Middle frontal gyrus (tissue), 1 donor: ENCODE measurements at regions not wholly inside any gene's neighbourhood (a gene's known extent, or its start where the extent isn't known, plus 50 kb on each side); places are given as distances from the start of the nearest gene placed in this dataset.
"Not testable (repeated sequence)": the region's sequence is repeated elsewhere in the genome, so short reads cannot be mapped to it uniquely, and the experiment has no call there.

Source experiments
- DNase-seq: peaks from one replicate; pipeline ENCODE4 v3.0.0-alpha.2; 2015; ENCODE audit warnings: low spot score; ENCODE audit errors: extremely low spot score

DNA sequence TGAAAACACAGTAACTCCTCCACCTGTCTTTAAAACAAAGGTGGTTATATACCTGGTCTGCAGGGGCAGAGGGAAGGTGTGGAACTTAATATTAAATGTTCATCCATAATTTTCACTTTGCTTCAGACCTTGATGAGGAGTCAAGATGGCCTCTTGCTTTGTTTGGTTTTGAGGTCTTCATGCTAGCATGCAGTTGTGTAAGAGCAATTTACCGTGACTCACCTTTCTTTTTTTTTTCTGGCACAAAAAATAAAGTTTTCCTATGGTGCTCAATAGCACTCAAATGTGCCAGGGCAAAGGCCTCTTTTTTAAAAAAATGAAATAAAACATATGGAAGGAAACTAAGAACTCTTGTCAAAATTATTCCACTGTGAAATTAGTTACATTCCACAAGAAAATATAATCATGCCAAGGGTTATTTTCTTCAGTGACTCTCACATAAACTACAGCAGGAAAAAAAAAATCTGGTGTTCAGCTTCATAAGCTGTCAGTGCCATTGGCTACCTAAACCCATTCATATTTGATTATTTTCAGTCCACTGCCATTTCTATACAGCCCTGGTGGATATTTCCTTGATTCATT, 128.2 kb downstream of the SLC7A11 start:
- no peak for DNase-seq

DNA sequence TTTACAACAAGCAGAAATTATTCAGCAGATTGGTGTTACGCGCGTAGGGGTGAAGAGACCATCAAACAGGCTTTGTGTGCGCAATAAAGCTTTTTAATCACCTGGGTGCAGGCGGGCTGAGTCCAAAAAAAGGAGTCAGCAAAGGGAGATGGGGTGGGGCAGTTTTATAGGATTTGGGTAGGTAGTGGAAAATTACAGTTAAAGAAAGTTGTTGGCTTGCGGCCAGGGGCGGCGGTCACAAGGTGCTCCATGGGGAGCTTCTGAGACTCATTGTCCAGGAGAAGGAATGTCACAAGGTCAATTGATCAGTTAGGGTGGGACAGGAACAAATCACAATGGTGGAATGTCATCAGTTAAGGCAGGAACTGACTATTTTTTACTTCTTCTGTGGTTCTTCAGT, 129.3 kb downstream of the SLC7A11 start:
- not testable (repeated sequence) for DNase-seq

- DNase-seq = no peak
These were observed 129.8 kb downstream of the SLC7A11 start for GRCh38 chr4:138112389-138112788.

DNA sequence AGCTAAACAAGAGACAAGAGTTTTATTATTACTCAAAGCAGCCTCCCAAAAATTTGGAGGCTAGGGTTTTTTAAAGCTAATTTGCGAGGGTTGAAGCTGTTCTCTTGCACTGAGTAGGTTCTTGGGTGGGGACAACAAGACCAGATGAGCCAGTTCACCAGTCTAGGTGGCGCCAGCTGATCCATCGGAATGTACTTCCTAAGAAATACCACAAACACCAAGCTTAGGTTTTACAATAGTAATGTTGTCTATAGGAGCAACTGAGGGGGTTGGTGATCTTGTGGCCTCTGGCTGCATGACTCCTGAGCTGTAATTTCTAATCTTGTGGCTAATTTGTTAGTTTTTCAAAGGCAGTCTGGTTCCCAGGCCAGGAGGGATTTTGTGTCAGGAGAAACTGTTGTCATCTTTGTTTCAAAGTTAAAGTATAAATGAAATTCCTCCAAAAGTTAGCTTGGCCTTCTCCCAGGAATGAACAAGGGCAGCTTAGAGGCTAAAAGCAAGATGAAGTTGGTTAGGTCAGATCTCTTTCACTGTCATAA, 130.6 kb downstream of the SLC7A11 start:
- DNase-seq = no peak

DNA sequence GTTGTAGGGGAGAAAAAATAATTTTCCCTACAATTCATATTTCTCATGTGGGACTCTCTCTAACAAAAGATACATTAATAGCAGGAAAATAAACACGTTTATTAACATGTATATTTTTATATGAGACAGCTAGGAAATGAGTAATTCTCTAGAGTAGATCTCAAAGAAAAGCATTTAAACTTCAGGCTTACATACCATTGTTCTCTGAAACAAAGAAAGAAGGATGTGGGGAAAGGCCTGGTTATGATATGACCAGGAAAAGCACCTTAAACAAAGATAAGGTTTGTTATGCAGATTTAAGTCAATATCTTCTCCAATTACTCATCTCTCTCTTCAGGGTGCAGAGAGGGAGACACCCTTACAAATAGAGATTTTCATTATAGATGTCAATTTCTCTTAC, 131.3 kb downstream of the SLC7A11 start:
- DNase-seq = no peak

DNA sequence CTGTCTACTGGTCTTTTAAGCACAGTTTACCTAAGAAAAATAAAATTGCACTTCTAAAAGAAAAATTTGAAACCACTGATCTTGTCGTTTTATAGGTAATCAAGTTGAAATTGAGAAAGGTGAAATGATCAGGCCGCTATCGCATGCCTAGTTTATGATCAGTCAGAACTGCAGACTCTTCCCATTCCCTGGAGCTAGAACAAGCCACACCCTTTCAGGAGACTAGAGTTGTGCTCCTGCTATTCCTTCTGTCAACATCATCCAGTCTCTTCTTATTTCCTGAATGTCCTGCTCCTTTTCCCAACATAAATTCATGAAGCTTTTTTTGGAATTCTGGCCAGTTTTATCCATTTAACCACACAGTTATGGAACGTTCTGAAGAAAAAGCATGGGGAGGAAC, 135.1 kb downstream of the SLC7A11 start:
- no peak for DNase-seq

DNA sequence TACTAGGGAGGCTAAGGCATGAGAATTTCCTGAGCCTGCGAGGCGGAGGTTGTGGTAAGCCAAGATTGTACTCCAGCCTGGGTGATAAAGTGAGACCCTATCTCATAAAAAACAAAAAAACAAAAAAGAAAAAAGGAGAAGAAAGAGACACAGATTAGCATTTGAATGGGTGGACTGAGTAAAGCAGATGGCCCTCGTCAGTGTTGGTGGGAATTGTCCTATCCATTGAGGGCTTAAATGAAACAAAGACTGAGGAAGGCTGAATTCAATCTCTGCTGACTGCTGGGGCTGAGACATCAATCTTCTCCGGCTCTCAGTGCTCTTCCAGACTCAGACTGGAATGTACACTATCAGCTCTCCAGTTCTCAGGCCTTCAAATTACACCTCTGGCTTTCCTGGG, 136.8 kb downstream of the SLC7A11 start:
- no peak for DNase-seq

DNA sequence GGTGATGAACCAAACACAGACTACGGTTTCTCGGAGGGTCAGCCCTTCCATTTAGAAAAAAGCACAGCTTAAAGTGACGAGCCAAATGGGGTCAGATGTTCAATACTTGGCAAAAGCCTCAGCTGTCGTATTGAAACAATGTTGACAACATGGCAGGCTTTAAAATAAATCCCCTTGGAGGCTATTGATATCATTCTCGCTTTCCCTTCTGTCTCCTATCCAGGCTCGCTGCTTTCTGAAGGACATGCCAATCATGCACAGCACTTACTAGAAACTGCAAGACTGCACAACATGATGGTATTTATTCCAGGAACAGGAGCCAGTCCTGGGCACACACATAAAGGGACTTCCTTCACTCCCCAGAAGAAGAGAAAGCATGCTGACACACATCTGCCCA, 137.9 kb downstream of the SLC7A11 start:
- DNase-seq = no peak

DNA sequence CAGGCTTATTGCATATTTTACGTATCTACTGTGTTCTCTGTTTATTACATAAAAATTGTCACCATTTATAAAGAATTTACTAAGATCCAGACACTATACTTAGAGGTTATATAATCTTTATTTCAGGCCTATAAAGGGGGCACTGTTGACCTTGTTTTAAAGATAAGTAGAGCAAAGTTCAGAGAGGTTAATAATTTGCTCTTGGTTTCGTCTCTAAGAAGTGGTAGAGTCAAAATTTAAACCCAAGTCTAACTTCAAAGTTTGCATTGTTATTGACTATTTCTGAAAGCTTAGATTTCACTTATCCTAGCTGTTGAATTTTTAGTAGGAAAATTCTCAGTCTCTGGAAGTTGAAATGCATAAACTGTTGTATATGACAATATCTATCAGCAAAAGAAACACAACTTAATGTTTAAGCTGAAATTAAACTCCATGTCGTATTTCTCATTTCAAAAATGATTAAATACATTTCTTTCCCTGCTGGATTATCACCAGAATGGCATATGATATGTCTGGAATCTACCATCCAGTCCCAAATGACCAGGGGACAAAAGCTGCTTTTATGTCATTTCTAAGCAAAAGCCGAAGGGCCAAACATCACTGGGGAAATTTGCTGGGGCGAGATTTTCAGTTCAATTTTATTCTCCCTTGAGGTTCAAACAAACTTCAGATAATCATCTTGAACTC, 138.4 kb downstream of the SLC7A11 start:
- DNase-seq = no peak

DNA sequence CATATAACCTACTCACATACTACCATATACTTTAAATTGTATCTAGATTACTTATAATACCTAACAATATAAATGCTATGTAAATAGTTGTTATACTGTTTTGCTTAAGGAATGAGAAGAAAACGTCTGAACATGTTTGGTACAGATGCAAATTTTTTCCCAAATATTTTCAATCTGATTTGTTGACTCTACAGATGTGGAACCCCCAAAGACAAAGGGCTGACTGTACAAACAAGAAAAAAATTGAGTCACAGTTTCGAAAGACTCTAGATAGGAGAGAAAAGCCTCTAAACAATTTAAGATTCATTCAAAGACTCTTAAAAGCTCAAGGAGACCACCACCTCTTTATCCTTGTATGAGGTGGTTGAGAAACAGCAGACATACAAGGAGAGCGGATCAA, 142.8 kb downstream of the SLC7A11 start:
- DNase-seq = no peak

DNA sequence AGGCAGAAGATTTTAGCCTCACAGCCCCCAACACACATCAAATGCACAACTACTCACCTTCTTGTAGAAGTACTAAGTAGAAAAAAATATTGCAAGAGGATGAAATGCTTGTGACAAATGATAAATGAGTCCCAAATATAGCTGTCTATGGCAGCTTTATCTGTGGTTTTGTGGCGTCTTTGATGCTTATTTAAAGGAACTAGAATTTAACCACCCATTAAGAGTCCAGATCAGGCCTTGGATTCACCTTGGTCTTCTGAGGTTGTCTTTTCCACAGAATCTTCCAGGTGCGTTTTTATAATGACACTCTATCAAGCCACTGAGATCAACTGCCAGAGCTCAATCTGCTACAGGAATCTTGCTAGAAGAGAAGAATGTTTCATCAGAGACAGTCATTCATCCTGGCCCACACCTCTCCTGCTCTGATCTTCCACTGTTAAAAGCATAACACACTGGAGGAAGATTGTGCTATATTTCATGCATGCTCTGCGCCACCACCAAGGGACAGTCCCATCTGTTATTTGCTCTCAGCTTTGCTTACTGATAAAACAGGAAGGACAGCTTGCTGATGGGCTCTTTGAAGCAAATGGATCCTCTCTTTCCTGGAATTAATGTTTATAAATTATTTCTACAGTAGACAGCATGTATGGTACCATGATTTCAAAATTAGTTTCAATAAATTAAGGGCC, 144.1 kb downstream of the SLC7A11 start:
- DNase-seq = no peak

- no peak for DNase-seq
These were observed 145.6 kb downstream of the SLC7A11 start for GRCh38 chr4:138096384-138097062.

DNA sequence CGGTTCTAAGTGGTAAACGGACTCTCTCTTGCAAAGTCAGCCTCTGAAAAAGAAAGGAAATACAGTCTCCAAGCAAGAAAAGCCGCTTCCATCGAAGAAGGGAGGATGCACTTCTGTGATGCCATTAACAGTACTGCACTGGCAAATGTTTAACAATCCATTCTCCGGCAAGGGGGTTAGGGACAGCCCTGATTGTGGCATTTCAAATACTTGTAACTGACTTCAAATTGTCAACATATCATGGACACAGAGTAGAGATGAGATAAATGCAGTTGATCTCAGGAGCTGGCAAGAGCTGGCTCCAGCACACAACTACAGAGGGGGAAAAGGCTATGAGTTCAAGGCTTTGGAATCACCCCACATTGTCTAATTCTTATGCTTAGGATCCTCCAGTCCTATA, 146.8 kb downstream of the SLC7A11 start:
- DNase-seq = no peak

DNA sequence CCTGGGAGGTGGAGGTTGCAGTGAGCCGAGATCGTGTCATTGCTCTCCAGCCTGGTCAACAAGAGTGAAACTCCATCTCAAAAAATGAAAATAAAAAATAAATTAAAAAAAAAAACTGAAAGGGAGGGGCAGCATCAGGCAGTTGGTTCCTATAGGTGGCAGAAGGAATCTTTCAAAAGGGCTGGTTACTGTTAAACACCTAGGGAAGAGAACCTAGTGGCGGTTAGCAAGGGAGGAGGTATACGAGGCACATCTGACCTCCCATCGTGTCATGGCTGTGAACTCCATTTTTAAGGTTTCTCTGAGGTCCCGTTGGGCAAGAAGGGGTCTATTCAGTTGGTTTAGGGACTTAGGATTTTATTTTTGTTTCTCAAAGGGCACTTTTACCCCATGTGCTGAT, 150.1 kb downstream of the SLC7A11 start:
- no peak for DNase-seq

GRCh38 chr4:138090918-138091676, 151.1 kb downstream of the SLC7A11 start:
- no peak for DNase-seq

- peak; percentile 46 for DNase-seq
These were observed 151.8 kb downstream of the SLC7A11 start for GRCh38 chr4:138090150-138090917.

DNA sequence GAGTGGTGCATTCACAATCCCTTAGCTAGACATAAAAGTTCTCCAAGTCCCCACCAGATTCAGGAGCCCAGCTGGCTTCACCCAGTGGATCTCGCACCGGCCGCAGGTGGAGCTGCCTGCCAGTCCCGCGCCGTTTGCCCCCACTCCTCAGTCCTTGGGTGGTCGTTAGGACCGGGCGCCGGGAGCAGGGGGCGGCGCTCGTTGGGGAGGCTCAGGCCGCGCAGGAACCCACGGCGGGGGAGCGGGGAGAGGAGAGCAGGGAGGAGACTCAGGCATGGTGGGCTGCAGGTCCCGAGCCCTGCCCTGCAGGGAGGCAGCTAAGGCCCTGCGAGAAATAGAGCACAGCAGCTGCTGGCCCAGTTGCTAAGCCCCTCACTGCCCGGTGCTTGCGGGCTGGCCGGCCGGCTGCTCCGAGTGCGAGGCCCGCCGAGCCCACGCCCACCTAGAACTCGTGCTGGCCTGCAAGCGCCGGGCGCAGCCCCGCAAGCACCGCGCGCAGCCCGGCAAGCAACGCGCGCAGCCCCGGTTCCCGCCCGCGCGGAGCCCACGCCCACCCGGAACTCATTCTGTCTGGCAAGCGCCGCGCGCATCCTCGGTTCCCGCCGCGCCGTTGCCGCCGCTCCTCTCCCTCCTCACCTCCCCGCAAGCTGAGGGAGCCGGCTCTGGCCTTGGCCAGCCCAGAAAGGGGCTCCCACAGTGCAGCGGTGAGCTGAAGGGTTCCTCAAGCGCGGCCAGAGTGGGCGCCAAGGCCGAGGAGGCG, 153.5 kb downstream of the SLC7A11 start:
- DNase-seq = no peak

DNA sequence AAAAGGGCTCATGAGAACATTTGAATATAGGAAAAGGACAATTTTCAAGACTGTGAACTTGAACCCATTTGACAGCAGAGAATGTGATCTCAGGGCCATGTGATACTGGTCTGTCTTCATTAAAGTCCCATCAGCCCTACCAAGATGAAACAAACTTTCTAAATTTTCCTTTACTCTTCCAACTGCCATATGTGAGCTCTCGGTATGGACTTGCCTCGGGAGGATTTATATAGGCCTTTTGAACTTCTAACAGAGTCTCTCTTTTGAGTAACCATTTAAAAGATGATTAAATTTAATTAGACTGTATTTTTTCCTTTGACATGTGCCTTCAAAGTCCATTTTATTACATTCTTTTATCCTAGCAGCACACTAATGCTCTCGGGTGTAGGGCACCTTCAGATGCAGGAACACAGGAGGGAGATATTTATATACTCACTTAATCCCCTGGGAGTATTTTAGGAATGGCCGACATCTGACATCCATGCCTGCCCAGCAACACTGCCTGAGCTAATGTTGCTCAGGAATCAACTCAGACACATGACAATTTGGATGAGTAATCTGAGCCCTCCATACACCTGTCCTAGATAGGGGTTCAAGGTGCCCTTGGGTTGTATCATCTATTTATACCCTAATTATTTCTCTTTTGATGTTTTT, 155.0 kb downstream of the SLC7A11 start:
- DNase-seq = no peak

DNA sequence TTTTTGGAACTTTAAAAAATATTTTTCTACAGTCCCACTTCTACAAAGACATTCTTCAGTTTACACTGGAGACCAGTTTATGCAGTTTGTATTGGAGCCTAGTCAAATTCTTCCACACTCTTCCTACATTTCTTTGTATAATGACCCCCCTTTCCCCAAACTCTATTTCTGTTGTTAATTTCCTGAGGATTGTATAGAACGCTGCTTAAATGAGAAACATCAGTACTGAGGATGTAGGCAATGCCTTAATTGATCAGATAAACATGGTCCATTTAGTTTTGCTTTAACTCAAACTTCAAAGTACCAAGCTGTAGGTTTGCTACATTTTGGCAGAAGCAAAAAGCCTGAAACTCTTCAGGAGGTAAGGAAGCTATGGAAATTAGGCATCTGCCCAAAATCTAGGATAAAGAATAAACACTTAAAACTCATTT, 155.5 kb downstream of the SLC7A11 start:
- DNase-seq = no peak
